ENCODE measurements at regions not wholly inside any gene's neighbourhood (a gene's known extent, or its start where the extent isn't known, plus 50 kb on each side); places are given as distances from the start of the nearest gene placed in this dataset.

DNA sequence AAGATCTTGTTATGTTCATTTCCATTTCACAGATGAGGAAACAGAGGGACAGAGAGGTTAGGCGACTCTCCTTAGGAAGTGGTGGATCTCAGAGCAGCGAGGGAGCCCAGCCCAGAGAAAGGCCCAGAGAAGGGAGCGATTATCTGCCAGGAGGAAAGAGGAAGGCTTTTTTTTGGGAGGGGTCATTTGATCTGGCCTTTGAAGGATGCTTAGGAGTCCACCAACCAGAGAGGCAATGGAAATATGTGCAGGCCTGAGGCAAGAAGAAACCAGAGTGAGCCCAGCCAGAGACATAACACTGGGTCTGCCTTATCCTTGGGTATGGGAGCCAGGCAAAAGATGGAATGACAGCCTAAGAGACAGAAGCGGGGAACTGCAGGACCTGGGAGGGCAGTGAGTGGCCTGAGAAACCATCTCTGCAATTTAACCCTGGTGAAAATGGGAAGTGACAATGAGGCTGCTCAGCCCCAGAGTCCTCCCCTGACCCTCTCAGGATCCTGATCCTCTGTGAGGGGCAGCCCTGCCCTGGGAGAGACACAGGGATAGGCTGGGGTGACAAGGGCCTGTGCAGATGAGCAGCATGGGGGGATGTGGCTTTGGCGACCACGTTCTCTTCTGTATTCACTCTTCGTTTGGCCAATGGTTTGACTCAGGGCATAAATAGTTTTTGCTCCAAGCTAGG, 163.2 kb downstream of the WNT7A start:
- TF ChIP-seq, protein P1, sequence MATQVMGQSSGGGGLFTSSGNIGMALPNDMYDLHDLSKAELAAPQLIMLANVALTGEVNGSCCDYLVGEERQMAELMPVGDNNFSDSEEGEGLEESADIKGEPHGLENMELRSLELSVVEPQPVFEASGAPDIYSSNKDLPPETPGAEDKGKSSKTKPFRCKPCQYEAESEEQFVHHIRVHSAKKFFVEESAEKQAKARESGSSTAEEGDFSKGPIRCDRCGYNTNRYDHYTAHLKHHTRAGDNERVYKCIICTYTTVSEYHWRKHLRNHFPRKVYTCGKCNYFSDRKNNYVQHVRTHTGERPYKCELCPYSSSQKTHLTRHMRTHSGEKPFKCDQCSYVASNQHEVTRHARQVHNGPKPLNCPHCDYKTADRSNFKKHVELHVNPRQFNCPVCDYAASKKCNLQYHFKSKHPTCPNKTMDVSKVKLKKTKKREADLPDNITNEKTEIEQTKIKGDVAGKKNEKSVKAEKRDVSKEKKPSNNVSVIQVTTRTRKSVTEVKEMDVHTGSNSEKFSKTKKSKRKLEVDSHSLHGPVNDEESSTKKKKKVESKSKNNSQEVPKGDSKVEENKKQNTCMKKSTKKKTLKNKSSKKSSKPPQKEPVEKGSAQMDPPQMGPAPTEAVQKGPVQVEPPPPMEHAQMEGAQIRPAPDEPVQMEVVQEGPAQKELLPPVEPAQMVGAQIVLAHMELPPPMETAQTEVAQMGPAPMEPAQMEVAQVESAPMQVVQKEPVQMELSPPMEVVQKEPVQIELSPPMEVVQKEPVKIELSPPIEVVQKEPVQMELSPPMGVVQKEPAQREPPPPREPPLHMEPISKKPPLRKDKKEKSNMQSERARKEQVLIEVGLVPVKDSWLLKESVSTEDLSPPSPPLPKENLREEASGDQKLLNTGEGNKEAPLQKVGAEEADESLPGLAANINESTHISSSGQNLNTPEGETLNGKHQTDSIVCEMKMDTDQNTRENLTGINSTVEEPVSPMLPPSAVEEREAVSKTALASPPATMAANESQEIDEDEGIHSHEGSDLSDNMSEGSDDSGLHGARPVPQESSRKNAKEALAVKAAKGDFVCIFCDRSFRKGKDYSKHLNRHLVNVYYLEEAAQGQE (IDR thresholded peaks at IDR 0.05; ENCODE audit: borderline replicate concordance), result no peak
- TF ChIP-seq MXI1 (conservative IDR thresholded peaks at IDR 0.05; ENCODE audit: poor library complexity, severe bottlenecking) (no peak), SMC3 (conservative IDR thresholded peaks at IDR 0.05; ENCODE audit: poor library complexity) (no peak), RAD21 (conservative IDR thresholded peaks at IDR 0.05) (no peak), EZH2 (IDR thresholded peaks at IDR 0.05; ENCODE audit: borderline replicate concordance, insufficient read depth, low read length, poor library complexity, severe bottlenecking) (no peak), POLR2AphosphoS5 (IDR thresholded peaks at IDR 0.05) (no peak), TAF1 (IDR thresholded peaks at IDR 0.05; ENCODE audit: low read depth) (no peak), EP300 (conservative IDR thresholded peaks at IDR 0.05; ENCODE audit: poor library complexity, severe bottlenecking) (no peak)
- TF ChIP-seq, protein P2, sequence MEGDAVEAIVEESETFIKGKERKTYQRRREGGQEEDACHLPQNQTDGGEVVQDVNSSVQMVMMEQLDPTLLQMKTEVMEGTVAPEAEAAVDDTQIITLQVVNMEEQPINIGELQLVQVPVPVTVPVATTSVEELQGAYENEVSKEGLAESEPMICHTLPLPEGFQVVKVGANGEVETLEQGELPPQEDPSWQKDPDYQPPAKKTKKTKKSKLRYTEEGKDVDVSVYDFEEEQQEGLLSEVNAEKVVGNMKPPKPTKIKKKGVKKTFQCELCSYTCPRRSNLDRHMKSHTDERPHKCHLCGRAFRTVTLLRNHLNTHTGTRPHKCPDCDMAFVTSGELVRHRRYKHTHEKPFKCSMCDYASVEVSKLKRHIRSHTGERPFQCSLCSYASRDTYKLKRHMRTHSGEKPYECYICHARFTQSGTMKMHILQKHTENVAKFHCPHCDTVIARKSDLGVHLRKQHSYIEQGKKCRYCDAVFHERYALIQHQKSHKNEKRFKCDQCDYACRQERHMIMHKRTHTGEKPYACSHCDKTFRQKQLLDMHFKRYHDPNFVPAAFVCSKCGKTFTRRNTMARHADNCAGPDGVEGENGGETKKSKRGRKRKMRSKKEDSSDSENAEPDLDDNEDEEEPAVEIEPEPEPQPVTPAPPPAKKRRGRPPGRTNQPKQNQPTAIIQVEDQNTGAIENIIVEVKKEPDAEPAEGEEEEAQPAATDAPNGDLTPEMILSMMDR (IDR thresholded peaks at IDR 0.05; ENCODE audit: poor library complexity, severe bottlenecking), result no peak

DNA sequence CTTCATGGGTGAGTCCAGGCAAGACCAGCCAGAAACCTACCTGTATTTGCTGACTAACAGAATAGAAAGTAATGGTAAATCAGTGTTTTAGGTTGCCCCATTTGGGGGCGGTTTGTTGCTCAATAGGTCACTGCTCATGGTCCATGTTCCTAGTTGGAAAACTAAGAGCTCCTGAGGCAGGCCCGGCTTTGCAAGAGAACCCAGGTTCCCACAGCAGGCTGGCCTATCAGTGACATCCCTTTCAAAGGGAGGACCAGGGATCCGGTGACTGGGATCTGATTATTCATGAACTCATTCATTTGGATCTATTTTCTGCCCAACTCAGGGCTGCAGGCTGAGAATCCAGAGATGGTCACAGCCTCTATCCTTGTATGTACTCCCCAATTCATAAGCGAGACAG, 163.9 kb downstream of the WNT7A start:
- no peaks in the 10 kb centered on the region for H3K79me2 ChIP-seq (replicated peaks; ENCODE audit: insufficient read depth, low read length)
- H3K36me3 ChIP-seq (ENCODE audit: insufficient read depth, low read length), result no peaks in the 10 kb centered on the region
- H3K9ac ChIP-seq (ENCODE audit: low read length), result no peak overlapping the region
- no peaks in the 10 kb centered on the region for H3K9me2 ChIP-seq (ENCODE audit: insufficient read depth, low read length)
- H3F3A ChIP-seq (ENCODE audit: insufficient read depth, low read length, poor library complexity, severe bottlenecking), result no peaks in the 10 kb centered on the region
- H3K27ac ChIP-seq (ENCODE audit: low read length), result no peak overlapping the region
- H2AFZ ChIP-seq (ENCODE audit: low read depth, low read length), result no peak overlapping the region
- H3K4me3 ChIP-seq (ENCODE audit: low read length), result no peak overlapping the region
- H3K9me3 ChIP-seq (ENCODE audit: low read length), result no peaks in the 10 kb centered on the region
- TF ChIP-seq SMC3 (conservative IDR thresholded peaks at IDR 0.05; ENCODE audit: poor library complexity) (no peak), EZH2 (IDR thresholded peaks at IDR 0.05; ENCODE audit: borderline replicate concordance, insufficient read depth, low read length, poor library complexity, severe bottlenecking) (no peak), EP300 (conservative IDR thresholded peaks at IDR 0.05; ENCODE audit: poor library complexity, severe bottlenecking) (no peak), MXI1 (conservative IDR thresholded peaks at IDR 0.05; ENCODE audit: poor library complexity, severe bottlenecking) (no peak), POLR2AphosphoS5 (IDR thresholded peaks at IDR 0.05) (no peak), RAD21 (conservative IDR thresholded peaks at IDR 0.05) (no peak), TAF1 (IDR thresholded peaks at IDR 0.05; ENCODE audit: low read depth) (no peak)
- TF ChIP-seq, protein P2 (IDR thresholded peaks at IDR 0.05; ENCODE audit: poor library complexity, severe bottlenecking), result no peak
- TF ChIP-seq, protein P1 (IDR thresholded peaks at IDR 0.05; ENCODE audit: borderline replicate concordance), result no peak
- no peaks in the 10 kb centered on the region for H4K20me1 ChIP-seq (ENCODE audit: insufficient read depth)
- no peak overlapping the region for H3K4me2 ChIP-seq (ENCODE audit: low read length)
- no peaks in the 10 kb centered on the region for H3K27me3 ChIP-seq (ENCODE audit: insufficient read depth, low read depth, low read length)

More for the DNA sequence above, 163.2 kb downstream of the WNT7A start:
- no peak overlapping the region for H3K27ac ChIP-seq (ENCODE audit: low read length)
- H3K4me3 ChIP-seq (ENCODE audit: low read length), result no peak overlapping the region
- no peak overlapping the region for H3K4me2 ChIP-seq (ENCODE audit: low read length)
- H3F3A ChIP-seq (ENCODE audit: insufficient read depth, low read length, poor library complexity, severe bottlenecking), result no peaks in the 10 kb centered on the region
- no peaks in the 10 kb centered on the region for H3K9me3 ChIP-seq (ENCODE audit: low read length)
- H3K79me2 ChIP-seq (replicated peaks; ENCODE audit: insufficient read depth, low read length), result no peaks in the 10 kb centered on the region
- H3K9me2 ChIP-seq (ENCODE audit: insufficient read depth, low read length), result no peaks in the 10 kb centered on the region
- no peak overlapping the region for H3K9ac ChIP-seq (ENCODE audit: low read length)
- H3K27me3 ChIP-seq (ENCODE audit: insufficient read depth, low read depth, low read length), result no peaks in the 10 kb centered on the region
- no peaks in the 10 kb centered on the region for H3K36me3 ChIP-seq (ENCODE audit: insufficient read depth, low read length)
- no peaks in the 10 kb centered on the region for H4K20me1 ChIP-seq (ENCODE audit: insufficient read depth)
- no peak overlapping the region for H2AFZ ChIP-seq (ENCODE audit: low read depth, low read length)

Measured in neural cell (in vitro differentiated cells).